H4 (cell line): ENCODE measurements at regions not wholly inside any gene's neighbourhood (a gene's known extent, or its start where the extent isn't known, plus 50 kb on each side); places are given as distances from the start of the nearest gene placed in this dataset.

Experiments used
- DNase-seq: peaks from one replicate; pipeline ENCODE4 v3.0.0-alpha.2; 2015; ENCODE audit warnings: low spot score

GRCh38 chr3:145815707-145816413 lies 345.1 kb downstream of the PLOD2 start:
- no peak for DNase-seq

GRCh38 chr3:145817870-145818483 lies 343.0 kb downstream of the PLOD2 start:
- no peak for DNase-seq

GRCh38 chr3:145820170-145820569 lies 340.8 kb downstream of the PLOD2 start:
- no peak for DNase-seq

GRCh38 chr3:145842294-145842902 lies 318.6 kb downstream of the PLOD2 start:
- no peak for DNase-seq

- DNase-seq = no peak
These were observed 317.4 kb downstream of the PLOD2 start for GRCh38 chr3:145843561-145843960.

GRCh38 chr3:145849115-145849514 lies 311.9 kb downstream of the PLOD2 start:
- no peak for DNase-seq

GRCh38 chr3:145854499-145854898 lies 306.5 kb downstream of the PLOD2 start:
- DNase-seq = no peak

- no peak for DNase-seq
These were observed 303.0 kb downstream of the PLOD2 start for GRCh38 chr3:145857956-145858355.

GRCh38 chr3:145864336-145864735 lies 296.6 kb downstream of the PLOD2 start:
- DNase-seq = no peak

GRCh38 chr3:145865399-145866018 lies 295.5 kb downstream of the PLOD2 start:
- no peak for DNase-seq

- no peak for DNase-seq
These were observed 291.0 kb downstream of the PLOD2 start for GRCh38 chr3:145869958-145870357.

- no peak for DNase-seq
These were observed 278.5 kb downstream of the PLOD2 start for GRCh38 chr3:145882436-145882835.

GRCh38 chr3:145889730-145890129 lies 271.3 kb downstream of the PLOD2 start:
- DNase-seq = no peak

- no peak for DNase-seq
These were observed 268.1 kb downstream of the PLOD2 start for GRCh38 chr3:145892869-145893268.

- DNase-seq = no peak
These were observed 267.7 kb downstream of the PLOD2 start for GRCh38 chr3:145893331-145893730.

GRCh38 chr3:145898487-145898886 lies 262.5 kb downstream of the PLOD2 start:
- peak; percentile 44 for DNase-seq

GRCh38 chr3:145899241-145899640 lies 261.7 kb downstream of the PLOD2 start:
- no peak for DNase-seq

- DNase-seq = no peak
These were observed 260.7 kb downstream of the PLOD2 start for GRCh38 chr3:145900056-145900829.

- DNase-seq = no peak
These were observed 258.8 kb downstream of the PLOD2 start for GRCh38 chr3:145902166-145902565.

- DNase-seq = no peak
These were observed 257.4 kb downstream of the PLOD2 start for GRCh38 chr3:145903472-145904013.

- no peak for DNase-seq
These were observed 256.8 kb downstream of the PLOD2 start for GRCh38 chr3:145904138-145904537.

- DNase-seq = no peak
These were observed 254.7 kb downstream of the PLOD2 start for GRCh38 chr3:145906301-145906700.
